K562 (cell line): ENCODE measurements at regions not wholly inside any gene's neighbourhood (a gene's known extent, or its start where the extent isn't known, plus 50 kb on each side); places are given as distances from the start of the nearest gene placed in this dataset.

Experiments used
- ATAC-seq: fragments of 200-7000 bp; cut with Tn5 transposase; 3 replicates; pipeline ENCODE4 v1.9.1; 2020; ENCODE audit warnings: moderate library complexity
- BruUV-seq: library from RNA; stranded (reverse); fragments of 400-500 nt; replicated peaks from 2 replicates; lab custom pipeline; 2021; lab: Mats Ljungman, UMichigan
- CTCF ChIA-PET: fragments of 300-600 bp; formaldehyde crosslinking; extraction: SDS; loops from one replicate; lab custom pipeline; 2021; ENCODE audit warnings: low intra/inter-chr PET ratio; lab: Yijun Ruan, JAX
- POLR2A ChIA-PET: fragments of 300-600, 350-650 bp; sonication (Branson Sonifier 250); formaldehyde crosslinking; extraction: SDS; loops from one replicate; lab custom pipeline; 2021; ENCODE audit warnings: antibody characterized with exemption, inconsistent platforms; lab: Yijun Ruan, JAX
- DNase-seq, 4 experiments: peaks; one replicate each; pipeline versions ENCODE4 v3.0.0 to v3.0.0-alpha.2; 2011 to 2018; ENCODE audit warnings: low spot score in 3 of 4, mixed read lengths in 3 of 4; ENCODE audit errors: extremely low read depth in 1 of 4
- FAIRE-seq: peaks from 2 replicates; lab custom pipeline; 2011; peaks lifted over from hg19 to GRCh38; lab: Jason Lieb, UNC
- H2AFZ ChIP-seq: 2 replicates; pipeline ENCODE4 v1.6.0; 2011; ENCODE audit warnings: low read depth, low read length, control low read depth, inconsistent platforms
- H3K27ac ChIP-seq: fragments of 200-600 bp; 3 replicates; pipeline ENCODE4 v1.8.0; 2011; ENCODE audit warnings: low read depth, mild to moderate bottlenecking, control low read depth, inconsistent platforms, low read length, moderate library complexity, mixed read lengths; ENCODE audit errors: extremely low read depth
- H3K27me3 ChIP-seq, 2 experiments: fragments of 300-600 bp in 1 of 2; 2 replicates in 1 of 2; 3 replicates in 1 of 2; pipeline versions ENCODE4 v1.6.0 to v1.8.0; 2011; ENCODE audit warnings: inconsistent platforms in 2 of 2, low read length in 2 of 2, mild to moderate bottlenecking in 1 of 2, mixed read lengths in 1 of 2, moderate library complexity in 1 of 2; ENCODE audit not compliant: control insufficient read depth in 2 of 2, insufficient read depth in 2 of 2
- H3K36me3 ChIP-seq: fragments of 300-600 bp; 3 replicates; pipeline ENCODE4 v1.8.0; 2011; ENCODE audit warnings: mild to moderate bottlenecking, low read length, inconsistent platforms; ENCODE audit not compliant: control insufficient read depth, insufficient read depth
- H3K4me1 ChIP-seq, 2 experiments: fragments of 200-600 bp in 1 of 2; replicated peaks in 1 of 2; 2 replicates in 1 of 2; 3 replicates in 1 of 2; pipeline versions ENCODE4 v1.5.1 to v1.8.0; 2011; ENCODE audit warnings: inconsistent platforms in 2 of 2, low read length in 2 of 2, mild to moderate bottlenecking in 1 of 2, mixed read lengths in 1 of 2, moderate library complexity in 1 of 2; ENCODE audit not compliant: control insufficient read depth in 2 of 2, insufficient read depth in 2 of 2
- H3K4me2 ChIP-seq: 2 replicates; pipeline ENCODE4 v1.6.1; 2011; ENCODE audit warnings: low read length, control low read depth, inconsistent platforms, mixed read lengths; ENCODE audit not compliant: insufficient read depth
- H3K4me3 ChIP-seq: fragments of 200-600 bp; sonication (generic), shearing (Covaris generic); 2 replicates; pipeline ENCODE4 v1.5.1; 2016; ENCODE audit warnings: control low read depth, inconsistent platforms
- H3K79me2 ChIP-seq: fragments of 200-600 bp; 3 replicates; pipeline ENCODE4 v1.8.0; 2011; ENCODE audit warnings: low read length, inconsistent platforms; ENCODE audit not compliant: control insufficient read depth, insufficient read depth
- H3K9ac ChIP-seq, 2 experiments: 2 replicates each; pipeline versions ENCODE4 v1.6.0 to v1.6.1; 2011; ENCODE audit warnings: low read depth in 2 of 2, low read length in 2 of 2, control low read depth in 1 of 2, inconsistent platforms in 1 of 2, mild to moderate bottlenecking in 1 of 2, mixed read lengths in 1 of 2; ENCODE audit not compliant: insufficient read depth in 1 of 2
- H3K9me1 ChIP-seq: one replicate; pipeline ENCODE4 v1.6.0; 2011; ENCODE audit warnings: inconsistent platforms, mild to moderate bottlenecking, low read length, moderate library complexity; ENCODE audit not compliant: control insufficient read depth, insufficient read depth
- H3K9me3 ChIP-seq: replicated peaks from 2 replicates; pipeline ENCODE4 v1.5.1; 2011; ENCODE audit warnings: low read depth, low read length, inconsistent platforms; ENCODE audit not compliant: control insufficient read depth, insufficient read depth
- H4K20me1 ChIP-seq: replicated peaks from 2 replicates; pipeline ENCODE4 v1.6.1; 2011; ENCODE audit warnings: low read length, inconsistent platforms, mixed read lengths; ENCODE audit not compliant: control insufficient read depth, insufficient read depth
- ADNP ChIP-seq: fragments of 200-800 bp; sonication (Bioruptor generic); IDR thresholded peaks from 2 replicates; pipeline ENCODE4 v1.6.1; 2016; ENCODE audit warnings: missing genetic modification characterization, missing compliant biosample characterization
- ARID2 ChIP-seq: fragments of 450-650 bp; IDR thresholded peaks from 2 replicates; pipeline ENCODE4 v1.6.1; 2017; ENCODE audit warnings: antibody characterized with exemption, mild to moderate bottlenecking
- ATF7 ChIP-seq: fragments of 450-650 bp; IDR thresholded peaks from 2 replicates; pipeline ENCODE4 v1.7.1; 2014; ENCODE audit warnings: mild to moderate bottlenecking, moderate library complexity
- CCAR2 ChIP-seq: fragments of 200-400 bp; formaldehyde crosslinking; IDR thresholded peaks from 2 replicates; pipeline ENCODE4 v1.6.1; 2017; ENCODE audit warnings: mild to moderate bottlenecking, low read depth, low read length
- CEBPB ChIP-seq: fragments of 450-650 bp; IDR thresholded peaks from 2 replicates; pipeline ENCODE4 v1.6.1; 2016; ENCODE audit warnings: missing genetic modification characterization, missing compliant biosample characterization
- CEBPG ChIP-seq, 3 experiments: fragments of 200-800 bp in 1 of 3; sonication (Bioruptor generic) in 1 of 3; sonication (generic) in 1 of 3; formaldehyde crosslinking in 1 of 3; IDR thresholded peaks in 2 of 3; conservative IDR thresholded peaks in 1 of 3; 2 replicates each; pipeline versions ENCODE4 v1.6.1 to v1.8.0; 2016 to 2022; ENCODE audit warnings: missing compliant biosample characterization in 2 of 3, missing genetic modification characterization in 2 of 3, mild to moderate bottlenecking in 1 of 3, missing genetic modification reagents in 1 of 3
- HCFC1 ChIP-seq: IDR thresholded peaks from 2 replicates; pipeline ENCODE4 v1.6.1; 2012; ENCODE audit warnings: low read depth, low read length, improper control_type of control experiment
- HNRNPK ChIP-seq: fragments of 200-400 bp; formaldehyde crosslinking; IDR thresholded peaks from one replicate; pipeline ENCODE4 v1.6.1; 2018; ENCODE audit warnings: mild to moderate bottlenecking, low read depth, low read length; ENCODE audit not compliant: poor library complexity, severe bottlenecking
- MCM3 ChIP-seq: fragments of 450-650 bp; IDR thresholded peaks from 2 replicates; pipeline ENCODE4 v1.6.1; 2016
- MTA2 ChIP-seq: fragments of 450-650 bp; IDR thresholded peaks from 2 replicates; pipeline ENCODE4 v1.6.1; 2016; ENCODE audit warnings: low read depth
- TBL1XR1 ChIP-seq, 2 experiments: IDR thresholded peaks; 2 replicates each; pipeline ENCODE4 v1.6.1; 2012; ENCODE audit warnings: improper control_type of control experiment in 2 of 2, low read length in 2 of 2, mild to moderate bottlenecking in 1 of 2
- ZNF79 ChIP-seq: fragments of 250-450 bp; sonication (Bioruptor Pico); IDR thresholded peaks from 2 replicates; pipeline ENCODE4 v1.4.0; 2020; ENCODE audit warnings: low read depth, mild to moderate bottlenecking, moderate library complexity
- WGBS: fragments of 100-300 bp; shearing (Covaris generic); methylation state at CpG from one replicate; pipeline ENCODE4 v1.1.6; 2016; ENCODE audit warnings: low coverage, mixed read lengths; ENCODE audit not compliant: insufficient coverage; ENCODE audit errors: missing lambda C conversion rate; 5-methylcytosine and 5-hydroxymethylcytosine counted together
- in situ Hi-C: fragments of 300-500 bp; cut with MboI; formaldehyde crosslinking; loops from 4 replicates; pipeline ENCODE4 v1.15.0; 2018; ENCODE audit warnings: inconsistent platforms, mixed read lengths
- intact Hi-C: fragments of 100-400 bp; cut with micrococcal nuclease; formaldehyde crosslinking; loops from 2 replicates; pipeline ENCODE4 v1.14.2; 2022
- TF ChIP-seq, protein P1 (sequence below): fragments of 450-650 bp; IDR thresholded peaks from 2 replicates; pipeline ENCODE4 v1.6.1; 2016; ENCODE audit warnings: missing biosample characterization, missing genetic modification characterization
- TF ChIP-seq, protein P2 (sequence below): fragments of 450-650 bp; IDR thresholded peaks from 2 replicates; pipeline ENCODE4 v1.6.1; 2017; ENCODE audit warnings: antibody characterized with exemption, mild to moderate bottlenecking
- TF ChIP-seq, protein P3 (sequence below): fragments of 250-450 bp; sonication (Bioruptor Pico); IDR thresholded peaks from 2 replicates; pipeline ENCODE4 v1.8.0; 2022; ENCODE audit warnings: inconsistent platforms
- TF ChIP-seq, protein P4 (sequence below): fragments of 450-650 bp; IDR thresholded peaks from 2 replicates; pipeline ENCODE4 v1.6.1; 2016; ENCODE audit warnings: low read depth, mild to moderate bottlenecking, moderate library complexity

DNA sequence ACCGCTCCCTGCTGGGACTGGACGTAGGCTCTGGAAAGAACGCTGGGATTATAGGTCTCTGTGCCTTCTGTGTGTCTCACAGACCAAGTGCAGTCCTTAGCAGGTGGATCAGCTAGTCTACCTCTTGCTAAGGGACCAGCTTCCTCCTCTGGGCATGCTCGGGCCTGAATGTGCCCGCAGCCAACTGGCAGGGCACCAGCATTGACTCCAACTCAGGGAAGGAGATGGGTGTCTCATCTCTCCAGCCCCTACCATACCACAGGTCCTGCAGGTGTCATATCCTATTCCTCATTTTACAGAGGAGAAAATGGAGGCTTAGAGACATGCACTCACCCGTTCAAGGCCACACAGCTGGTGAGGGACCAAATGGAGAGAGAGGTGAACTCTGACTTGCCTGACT lies 340.2 kb downstream of the PTPRU start:
- H3K36me3 ChIP-seq = no peaks in the 10 kb centered on the region
- H3K27me3 ChIP-seq = peaks cover 12 to 28% of the 10 kb centered on the region in 2 experiments; a peak in 3 of 5 replicates
- intact Hi-C loops = no loop called here
- in situ Hi-C loops = no loop called here
- TF ChIP-seq, protein P1, sequence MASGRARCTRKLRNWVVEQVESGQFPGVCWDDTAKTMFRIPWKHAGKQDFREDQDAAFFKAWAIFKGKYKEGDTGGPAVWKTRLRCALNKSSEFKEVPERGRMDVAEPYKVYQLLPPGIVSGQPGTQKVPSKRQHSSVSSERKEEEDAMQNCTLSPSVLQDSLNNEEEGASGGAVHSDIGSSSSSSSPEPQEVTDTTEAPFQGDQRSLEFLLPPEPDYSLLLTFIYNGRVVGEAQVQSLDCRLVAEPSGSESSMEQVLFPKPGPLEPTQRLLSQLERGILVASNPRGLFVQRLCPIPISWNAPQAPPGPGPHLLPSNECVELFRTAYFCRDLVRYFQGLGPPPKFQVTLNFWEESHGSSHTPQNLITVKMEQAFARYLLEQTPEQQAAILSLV (tag) = no peak
- TF ChIP-seq CEBPB (no peak), ARID2 (no peak), CCAR2 (no peak), MTA2 (no peak), HNRNPK (no peak), ZNF79 (CRISPR knock-in tag) (no peak), TBL1XR1 (IDR thresholded peaks at IDR 0.05; ENCODE audit: low read length in 2 of 2) (no peak), ADNP (tag) (no peak), HCFC1 (no peak), ATF7 (no peak), MCM3 (no peak), CEBPG (CRISPR knock-in tag; IDR thresholded peaks at IDR 0.05) (no peak), CEBPG (tag; conservative IDR thresholded peaks at IDR 0.05 in 1 of 2, IDR thresholded peaks at IDR 0.05 in 1 of 2) (no peak)
- TF ChIP-seq, protein P2, sequence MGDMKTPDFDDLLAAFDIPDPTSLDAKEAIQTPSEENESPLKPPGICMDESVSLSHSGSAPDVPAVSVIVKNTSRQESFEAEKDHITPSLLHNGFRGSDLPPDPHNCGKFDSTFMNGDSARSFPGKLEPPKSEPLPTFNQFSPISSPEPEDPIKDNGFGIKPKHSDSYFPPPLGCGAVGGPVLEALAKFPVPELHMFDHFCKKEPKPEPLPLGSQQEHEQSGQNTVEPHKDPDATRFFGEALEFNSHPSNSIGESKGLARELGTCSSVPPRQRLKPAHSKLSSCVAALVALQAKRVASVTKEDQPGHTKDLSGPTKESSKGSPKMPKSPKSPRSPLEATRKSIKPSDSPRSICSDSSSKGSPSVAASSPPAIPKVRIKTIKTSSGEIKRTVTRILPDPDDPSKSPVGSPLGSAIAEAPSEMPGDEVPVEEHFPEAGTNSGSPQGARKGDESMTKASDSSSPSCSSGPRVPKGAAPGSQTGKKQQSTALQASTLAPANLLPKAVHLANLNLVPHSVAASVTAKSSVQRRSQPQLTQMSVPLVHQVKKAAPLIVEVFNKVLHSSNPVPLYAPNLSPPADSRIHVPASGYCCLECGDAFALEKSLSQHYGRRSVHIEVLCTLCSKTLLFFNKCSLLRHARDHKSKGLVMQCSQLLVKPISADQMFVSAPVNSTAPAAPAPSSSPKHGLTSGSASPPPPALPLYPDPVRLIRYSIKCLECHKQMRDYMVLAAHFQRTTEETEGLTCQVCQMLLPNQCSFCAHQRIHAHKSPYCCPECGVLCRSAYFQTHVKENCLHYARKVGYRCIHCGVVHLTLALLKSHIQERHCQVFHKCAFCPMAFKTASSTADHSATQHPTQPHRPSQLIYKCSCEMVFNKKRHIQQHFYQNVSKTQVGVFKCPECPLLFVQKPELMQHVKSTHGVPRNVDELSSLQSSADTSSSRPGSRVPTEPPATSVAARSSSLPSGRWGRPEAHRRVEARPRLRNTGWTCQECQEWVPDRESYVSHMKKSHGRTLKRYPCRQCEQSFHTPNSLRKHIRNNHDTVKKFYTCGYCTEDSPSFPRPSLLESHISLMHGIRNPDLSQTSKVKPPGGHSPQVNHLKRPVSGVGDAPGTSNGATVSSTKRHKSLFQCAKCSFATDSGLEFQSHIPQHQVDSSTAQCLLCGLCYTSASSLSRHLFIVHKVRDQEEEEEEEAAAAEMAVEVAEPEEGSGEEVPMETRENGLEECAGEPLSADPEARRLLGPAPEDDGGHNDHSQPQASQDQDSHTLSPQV = no peak
- TF ChIP-seq, protein P3, sequence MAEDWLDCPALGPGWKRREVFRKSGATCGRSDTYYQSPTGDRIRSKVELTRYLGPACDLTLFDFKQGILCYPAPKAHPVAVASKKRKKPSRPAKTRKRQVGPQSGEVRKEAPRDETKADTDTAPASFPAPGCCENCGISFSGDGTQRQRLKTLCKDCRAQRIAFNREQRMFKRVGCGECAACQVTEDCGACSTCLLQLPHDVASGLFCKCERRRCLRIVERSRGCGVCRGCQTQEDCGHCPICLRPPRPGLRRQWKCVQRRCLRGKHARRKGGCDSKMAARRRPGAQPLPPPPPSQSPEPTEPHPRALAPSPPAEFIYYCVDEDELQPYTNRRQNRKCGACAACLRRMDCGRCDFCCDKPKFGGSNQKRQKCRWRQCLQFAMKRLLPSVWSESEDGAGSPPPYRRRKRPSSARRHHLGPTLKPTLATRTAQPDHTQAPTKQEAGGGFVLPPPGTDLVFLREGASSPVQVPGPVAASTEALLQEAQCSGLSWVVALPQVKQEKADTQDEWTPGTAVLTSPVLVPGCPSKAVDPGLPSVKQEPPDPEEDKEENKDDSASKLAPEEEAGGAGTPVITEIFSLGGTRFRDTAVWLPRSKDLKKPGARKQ (CRISPR knock-in tag) = no peak
- TF ChIP-seq, protein P4, sequence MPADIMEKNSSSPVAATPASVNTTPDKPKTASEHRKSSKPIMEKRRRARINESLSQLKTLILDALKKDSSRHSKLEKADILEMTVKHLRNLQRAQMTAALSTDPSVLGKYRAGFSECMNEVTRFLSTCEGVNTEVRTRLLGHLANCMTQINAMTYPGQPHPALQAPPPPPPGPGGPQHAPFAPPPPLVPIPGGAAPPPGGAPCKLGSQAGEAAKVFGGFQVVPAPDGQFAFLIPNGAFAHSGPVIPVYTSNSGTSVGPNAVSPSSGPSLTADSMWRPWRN = no peak
- TF ChIP-seq, all 486 proteins: peak for 0
- no peak for DNase-seq
- CTCF ChIA-PET = no interaction called here
- no peak overlapping the region for H3K4me3 ChIP-seq
- no peak overlapping the region for H3K27ac ChIP-seq
- WGBS = 0% methylated on average over 6 of the region's 6 CpGs
- POLR2A ChIA-PET = no interaction called here
- no peak overlapping the region for H3K4me2 ChIP-seq
- 0 out of 2 replicates have a peak, but pooled peaks cover 4% of the 10 kb centered on the region for H4K20me1 ChIP-seq
- no peaks in the 10 kb centered on the region for H3K4me1 ChIP-seq
- FAIRE-seq = no peak
- H3K9me1 ChIP-seq = no peaks in the 10 kb centered on the region
- no peak overlapping the region for H3K9ac ChIP-seq
- ATAC-seq = no peak
- H3K9me3 ChIP-seq = no peaks in the 10 kb centered on the region
- no peak overlapping the region for H2AFZ ChIP-seq
- H3K79me2 ChIP-seq = no peaks in the 10 kb centered on the region
- BruUV-seq = no TSS peak
